ENCODE measurements at regions not wholly inside any gene's neighbourhood (a gene's known extent, or its start where the extent isn't known, plus 50 kb on each side); places are given as distances from the start of the nearest gene placed in this dataset.
A peak's percentile ranks its signal among the peaks of the same experiment; 100 is the strongest.

DNA sequence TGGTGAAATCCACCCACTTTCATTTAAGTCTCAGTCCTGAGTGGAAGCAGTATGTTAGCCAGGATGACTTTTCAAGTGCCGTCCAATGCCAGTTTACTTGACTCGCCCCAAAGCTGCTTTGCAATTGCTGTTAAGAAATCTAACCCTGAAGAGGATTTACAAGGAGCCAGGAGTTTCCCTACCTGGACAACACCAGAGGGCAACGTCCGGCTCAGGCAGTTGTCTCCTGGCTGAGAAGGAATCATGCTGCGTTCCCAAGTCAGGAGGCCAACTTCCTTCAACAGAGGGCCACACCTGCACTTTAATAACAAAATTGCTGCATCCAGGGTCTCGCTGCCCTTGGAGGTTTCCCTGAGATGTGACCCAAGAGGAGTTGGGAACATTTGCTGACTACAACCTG lies 65.8 kb downstream of the BOD1 start:
- WGBS, 2 donors, result 87% methylated on average over 6 of the region's 6 CpGs

DNA sequence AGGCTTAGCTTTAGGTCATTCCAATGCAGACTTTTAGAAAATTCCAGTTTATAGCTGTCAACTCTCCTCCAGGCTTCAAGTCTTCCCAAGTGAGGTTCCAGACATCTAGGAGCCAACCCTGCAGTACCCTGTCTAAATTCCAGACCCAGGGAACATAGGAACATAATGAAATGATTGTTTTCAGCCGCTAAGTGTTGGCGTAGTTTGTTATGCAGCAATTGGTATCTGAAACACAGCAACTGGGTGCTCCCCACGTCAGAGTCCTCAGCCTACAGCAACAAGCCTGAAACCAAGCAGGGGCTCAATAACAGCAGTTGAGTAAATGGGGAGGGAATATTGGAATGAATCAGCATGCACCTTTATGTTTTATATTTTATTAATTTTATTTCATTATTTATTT lies 66.8 kb downstream of the BOD1 start:
- WGBS, 2 donors, result 38 to 62% methylated on average over 3 of the region's 3 CpGs
- no peaks in the 10 kb centered on the region for H3K27me3 ChIP-seq
- no peak for DNase-seq (ENCODE audit: low spot score in 2 of 2)
- peak overlapping the region; percentile 23 to 83 (median 45) for H3K27ac ChIP-seq
- TF ChIP-seq, protein P1, sequence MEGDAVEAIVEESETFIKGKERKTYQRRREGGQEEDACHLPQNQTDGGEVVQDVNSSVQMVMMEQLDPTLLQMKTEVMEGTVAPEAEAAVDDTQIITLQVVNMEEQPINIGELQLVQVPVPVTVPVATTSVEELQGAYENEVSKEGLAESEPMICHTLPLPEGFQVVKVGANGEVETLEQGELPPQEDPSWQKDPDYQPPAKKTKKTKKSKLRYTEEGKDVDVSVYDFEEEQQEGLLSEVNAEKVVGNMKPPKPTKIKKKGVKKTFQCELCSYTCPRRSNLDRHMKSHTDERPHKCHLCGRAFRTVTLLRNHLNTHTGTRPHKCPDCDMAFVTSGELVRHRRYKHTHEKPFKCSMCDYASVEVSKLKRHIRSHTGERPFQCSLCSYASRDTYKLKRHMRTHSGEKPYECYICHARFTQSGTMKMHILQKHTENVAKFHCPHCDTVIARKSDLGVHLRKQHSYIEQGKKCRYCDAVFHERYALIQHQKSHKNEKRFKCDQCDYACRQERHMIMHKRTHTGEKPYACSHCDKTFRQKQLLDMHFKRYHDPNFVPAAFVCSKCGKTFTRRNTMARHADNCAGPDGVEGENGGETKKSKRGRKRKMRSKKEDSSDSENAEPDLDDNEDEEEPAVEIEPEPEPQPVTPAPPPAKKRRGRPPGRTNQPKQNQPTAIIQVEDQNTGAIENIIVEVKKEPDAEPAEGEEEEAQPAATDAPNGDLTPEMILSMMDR (IDR thresholded peaks at IDR 0.05), result no peak
- peak in 1 of 2 donors; percentile 57 for TF ChIP-seq EP300 (IDR thresholded peaks at IDR 0.05)
- H3K9me3 ChIP-seq, result no peaks in the 10 kb centered on the region
- no peaks in the 10 kb centered on the region for H3K36me3 ChIP-seq
- peaks cover 0 to 4% (median 0%) of the 10 kb centered on the region in 4 donors for H3K4me1 ChIP-seq
- no peak overlapping the region for H3K4me3 ChIP-seq

More for the DNA sequence above, 65.8 kb downstream of the BOD1 start:
- Histone ChIP-seq H3K27ac (peak overlapping the region in 3 of 4 donors; percentile 41 to 83 (median 42)), H3K36me3 (no peaks in the 10 kb centered on the region), H3K27me3 (no peaks in the 10 kb centered on the region), H3K4me1 (peaks cover 0 to 4% (median 2%) of the 10 kb centered on the region in 4 donors), H3K4me3 (no peak overlapping the region), H3K9me3 (no peaks in the 10 kb centered on the region)
- TF ChIP-seq, protein P1 (IDR thresholded peaks at IDR 0.05), result no peak
- TF ChIP-seq POLR2A (IDR thresholded peaks at IDR 0.05), result no peak
- no peak for TF ChIP-seq EP300 (IDR thresholded peaks at IDR 0.05)
- DNase-seq (ENCODE audit: low spot score in 2 of 2), result no peak

DNA sequence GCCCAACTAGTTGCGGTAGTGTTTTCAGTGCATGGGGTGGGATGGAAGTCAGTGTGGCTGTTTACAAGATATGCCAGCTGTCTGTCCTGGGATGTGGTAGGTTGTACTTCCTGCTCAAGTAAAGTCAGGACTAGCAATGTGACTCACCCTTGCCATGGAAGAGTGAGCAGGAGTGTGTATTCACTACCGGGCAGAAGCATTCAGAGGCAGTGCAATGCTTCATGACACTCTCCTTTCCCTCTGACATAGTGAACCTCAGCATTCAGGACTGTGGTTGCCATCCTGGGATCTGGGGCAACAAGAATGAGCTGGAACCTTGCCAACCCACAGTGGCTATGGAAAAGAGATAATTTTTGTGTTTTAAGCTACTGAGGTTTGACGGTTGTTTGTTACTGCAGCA lies 68.9 kb downstream of the BOD1 start:
- Histone ChIP-seq H3K4me1 (peaks cover 0 to 4% (median 0%) of the 10 kb centered on the region in 4 donors), H3K27me3 (no peaks in the 10 kb centered on the region), H3K36me3 (no peaks in the 10 kb centered on the region), H3K4me3 (no peak overlapping the region), H3K27ac (no peak overlapping the region), H3K9me3 (no peaks in the 10 kb centered on the region)
- no peak for DNase-seq (ENCODE audit: low spot score in 2 of 2)
- TF ChIP-seq POLR2A (IDR thresholded peaks at IDR 0.05) (no peak), EP300 (IDR thresholded peaks at IDR 0.05) (no peak)
- TF ChIP-seq, protein P1 (IDR thresholded peaks at IDR 0.05), result no peak
- whole genome bisulfite sequencing, 2 donors, result 81 to 92% methylated on average over 3 of the region's 3 CpGs

DNA sequence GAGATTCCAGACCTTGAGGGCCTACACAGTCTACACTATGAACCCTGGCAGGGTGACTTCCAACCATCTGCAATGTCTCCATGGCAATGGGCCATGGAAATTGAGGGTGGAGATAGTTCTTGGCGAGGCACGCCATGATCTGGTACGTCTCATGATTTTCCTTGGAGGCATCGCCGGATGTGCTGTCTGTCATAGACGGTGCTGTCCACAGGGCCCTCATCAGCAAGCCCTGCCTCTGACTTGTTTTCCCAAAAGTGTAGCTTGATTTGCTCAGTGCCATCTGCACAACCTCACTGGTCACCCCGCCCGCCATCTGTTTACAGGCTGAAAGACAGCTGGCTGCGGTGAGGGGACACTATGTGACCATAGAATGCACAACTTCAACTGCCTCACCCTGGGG lies 73.5 kb downstream of the BOD1 start:
- no peaks in the 10 kb centered on the region for H3K4me1 ChIP-seq
- H3K27me3 ChIP-seq, result no peaks in the 10 kb centered on the region
- no peaks in the 10 kb centered on the region for H3K36me3 ChIP-seq
- WGBS, 2 donors, result 91 to 95% methylated on average over 9 of the region's 9 CpGs
- H3K4me3 ChIP-seq, result no peak overlapping the region
- no peak overlapping the region for H3K27ac ChIP-seq
- no peak for DNase-seq (ENCODE audit: low spot score in 2 of 2)
- TF ChIP-seq EP300 (IDR thresholded peaks at IDR 0.05) (no peak), POLR2A (IDR thresholded peaks at IDR 0.05) (no peak)
- TF ChIP-seq, protein P1 (IDR thresholded peaks at IDR 0.05), result no peak
- H3K9me3 ChIP-seq, result no peaks in the 10 kb centered on the region

DNA sequence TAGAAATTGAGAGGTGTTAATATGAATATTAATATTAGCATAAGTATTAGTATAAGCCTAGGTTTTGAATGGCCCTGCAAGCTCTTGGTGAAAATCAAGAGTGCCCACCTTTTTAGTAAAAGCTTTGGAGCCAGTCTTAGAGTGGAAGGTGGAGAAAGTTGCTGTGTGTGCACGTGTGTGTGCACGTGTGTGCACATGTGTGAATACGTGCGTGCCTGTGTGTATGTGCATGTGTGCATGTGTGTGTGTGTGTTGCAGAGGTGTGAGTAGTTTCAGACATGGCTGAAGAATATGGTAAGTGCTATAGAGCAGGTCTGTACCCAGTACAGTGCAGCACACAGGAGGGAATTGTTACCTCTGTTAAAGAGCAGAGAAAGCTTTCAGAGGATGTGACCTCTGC lies 74.3 kb downstream of the BOD1 start:
- Histone ChIP-seq H3K27me3 (no peaks in the 10 kb centered on the region), H3K27ac (no peak overlapping the region), H3K9me3 (no peaks in the 10 kb centered on the region), H3K4me1 (no peaks in the 10 kb centered on the region), H3K36me3 (no peaks in the 10 kb centered on the region), H3K4me3 (no peak overlapping the region)
- no peak for DNase-seq (ENCODE audit: low spot score in 2 of 2)
- TF ChIP-seq POLR2A (IDR thresholded peaks at IDR 0.05) (no peak), EP300 (IDR thresholded peaks at IDR 0.05) (no peak)
- TF ChIP-seq, protein P1 (IDR thresholded peaks at IDR 0.05), result no peak
- WGBS, 2 donors, result 88 to 92% methylated on average over 4 of the region's 4 CpGs
